ENCODE measurements at regions not wholly inside any gene's neighbourhood (a gene's known extent, or its start where the extent isn't known, plus 50 kb on each side); places are given as distances from the start of the nearest gene placed in this dataset.

DNA sequence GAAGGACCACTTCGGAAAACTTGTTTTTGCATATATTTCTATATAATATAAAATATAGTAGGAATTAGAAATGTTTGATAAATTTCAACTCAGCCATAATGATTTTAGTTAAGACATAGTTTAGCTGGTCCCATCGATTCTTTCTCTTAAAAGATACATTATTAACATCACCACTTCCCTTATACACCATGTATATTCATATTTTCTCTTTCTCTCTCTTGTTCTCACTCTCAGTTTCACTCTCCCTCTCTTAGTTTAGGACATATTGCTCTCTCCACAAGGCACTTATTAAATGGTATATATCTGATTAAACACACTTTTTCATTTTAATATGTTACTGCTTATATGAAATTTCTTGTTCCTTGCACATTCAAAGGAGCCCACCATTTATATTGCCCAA lies 90.1 kb upstream of the RASEF start:
- Mint-ChIP-seq H3K4me3 (no peak overlapping the region), H3K27ac (no peak overlapping the region), H3K27me3 (ENCODE audit: low read depth) (no peaks in the 10 kb centered on the region; the same call in 1 of the 2 replicates), H3K9me3 (peaks cover 0 to 2% of the 10 kb centered on the region in 2 experiments; a peak in 2 of 5 replicates), H3K4me1 (no peaks in the 10 kb centered on the region), H3K36me3 (ENCODE audit: insufficient read depth in 1 of 3, low read depth in 3 of 3) (no peaks in the 10 kb centered on the region)
- Histone ChIP-seq H2BK12ac (ENCODE audit: insufficient read length, low read depth, low read length) (no peak overlapping the region), H2AFZ (ENCODE audit: low read length) (no peak overlapping the region), H3K23ac (ENCODE audit: insufficient read length, low read depth, low read length) (no peak overlapping the region), H4K20me1 (ENCODE audit: control insufficient read depth, insufficient read depth, insufficient read length) (no peaks in the 10 kb centered on the region), H4K5ac (ENCODE audit: insufficient read length, low read depth, low read length) (no peak overlapping the region), H4K8ac (replicated peaks; ENCODE audit: insufficient read length, low read depth, low read length) (no peak overlapping the region), H3K14ac (ENCODE audit: insufficient read depth, low read length) (no peak overlapping the region), H3K79me1 (ENCODE audit: insufficient read depth, low read depth, low read length, poor library complexity, severe bottlenecking) (no peaks in the 10 kb centered on the region), H3K4me2 (ENCODE audit: insufficient read depth, insufficient read length, low read length) (no peak overlapping the region), H2BK20ac (ENCODE audit: low read depth, low read length, poor library complexity, severe bottlenecking) (no peak overlapping the region), H3K56ac (ENCODE audit: insufficient read length, low read depth, low read length) (no peak overlapping the region), H3T11ph (ENCODE audit: low read length) (no peak overlapping the region), H3K9ac (ENCODE audit: extremely low read depth, insufficient read length, low read length) (no peak overlapping the region), H3K4me1 (ENCODE audit: insufficient read depth, low read length) (no peaks in the 10 kb centered on the region), H3K18ac (ENCODE audit: insufficient read length, low read depth, low read length) (no peak overlapping the region), H2BK15ac (ENCODE audit: low read depth, low read length) (no peak overlapping the region), H3K27me3 (ENCODE audit: insufficient read depth, low read length) (no peaks in the 10 kb centered on the region), H4K91ac (ENCODE audit: insufficient read length, low read depth, low read length) (no peak overlapping the region), H3K27ac (ENCODE audit: insufficient read length, low read depth, low read length) (no peak overlapping the region), H3K79me2 (ENCODE audit: insufficient read depth, low read length) (no peaks in the 10 kb centered on the region), H2AK5ac (ENCODE audit: insufficient read length, low read length) (no peak overlapping the region), H3K9me3 (ENCODE audit: control insufficient read depth, low read depth, low read length) (no peaks in the 10 kb centered on the region), H3K4ac (ENCODE audit: low read depth, low read length) (no peak overlapping the region), H3K23me2 (ENCODE audit: insufficient read length, low read depth, low read length, poor library complexity, severe bottlenecking) (no peaks in the 10 kb centered on the region), H2BK5ac (ENCODE audit: insufficient read length, low read length) (no peak overlapping the region), H2BK120ac (ENCODE audit: low read depth, low read length, poor library complexity, severe bottlenecking) (no peak overlapping the region)
- no CpG with 5 or more reads among the region's 2 CpGs for WGBS (ENCODE audit: extremely low coverage, insufficient read length, low lambda C conversion rate)
- DNase-seq = no peak
- TF ChIP-seq, protein P1, sequence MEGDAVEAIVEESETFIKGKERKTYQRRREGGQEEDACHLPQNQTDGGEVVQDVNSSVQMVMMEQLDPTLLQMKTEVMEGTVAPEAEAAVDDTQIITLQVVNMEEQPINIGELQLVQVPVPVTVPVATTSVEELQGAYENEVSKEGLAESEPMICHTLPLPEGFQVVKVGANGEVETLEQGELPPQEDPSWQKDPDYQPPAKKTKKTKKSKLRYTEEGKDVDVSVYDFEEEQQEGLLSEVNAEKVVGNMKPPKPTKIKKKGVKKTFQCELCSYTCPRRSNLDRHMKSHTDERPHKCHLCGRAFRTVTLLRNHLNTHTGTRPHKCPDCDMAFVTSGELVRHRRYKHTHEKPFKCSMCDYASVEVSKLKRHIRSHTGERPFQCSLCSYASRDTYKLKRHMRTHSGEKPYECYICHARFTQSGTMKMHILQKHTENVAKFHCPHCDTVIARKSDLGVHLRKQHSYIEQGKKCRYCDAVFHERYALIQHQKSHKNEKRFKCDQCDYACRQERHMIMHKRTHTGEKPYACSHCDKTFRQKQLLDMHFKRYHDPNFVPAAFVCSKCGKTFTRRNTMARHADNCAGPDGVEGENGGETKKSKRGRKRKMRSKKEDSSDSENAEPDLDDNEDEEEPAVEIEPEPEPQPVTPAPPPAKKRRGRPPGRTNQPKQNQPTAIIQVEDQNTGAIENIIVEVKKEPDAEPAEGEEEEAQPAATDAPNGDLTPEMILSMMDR (conservative IDR thresholded peaks at IDR 0.05) = no peak
